SJCRH30 (cell line): ENCODE measurements at regions not wholly inside any gene's neighbourhood (a gene's known extent, or its start where the extent isn't known, plus 50 kb on each side); places are given as distances from the start of the nearest gene placed in this dataset.

Experiments
- DNase-seq, 2 experiments: peaks; one replicate each; pipeline ENCODE4 v3.0.0-alpha.2; 2015 to 2020
- H3K27ac ChIP-seq: fragments of 250-450 bp; sonication (Bioruptor Pico); 2 replicates; pipeline ENCODE4 v1.5.1; 2020; ENCODE audit warnings: mild to moderate bottlenecking, moderate library complexity
- H3K27me3 ChIP-seq: fragments of 250-450 bp; sonication (Bioruptor Pico); 2 replicates; pipeline ENCODE4 v1.5.1; 2020; ENCODE audit warnings: mild to moderate bottlenecking, moderate library complexity
- H3K36me3 ChIP-seq: fragments of 250-450 bp; sonication (Bioruptor Pico); 2 replicates; pipeline ENCODE4 v1.5.1; 2020; ENCODE audit warnings: mild to moderate bottlenecking, moderate library complexity
- H3K4me1 ChIP-seq: fragments of 250-450 bp; sonication (Bioruptor Pico); 2 replicates; pipeline ENCODE4 v1.5.1; 2020; ENCODE audit warnings: mild to moderate bottlenecking, moderate library complexity
- H3K4me3 ChIP-seq: fragments of 250-450 bp; sonication (Bioruptor Pico); 2 replicates; pipeline ENCODE4 v1.5.1; 2020; ENCODE audit warnings: mild to moderate bottlenecking, moderate library complexity
- H3K9me3 ChIP-seq: fragments of 250-450 bp; sonication (Bioruptor Pico); replicated peaks from 2 replicates; pipeline ENCODE4 v1.5.1; 2020; ENCODE audit warnings: mild to moderate bottlenecking, moderate library complexity

DNA sequence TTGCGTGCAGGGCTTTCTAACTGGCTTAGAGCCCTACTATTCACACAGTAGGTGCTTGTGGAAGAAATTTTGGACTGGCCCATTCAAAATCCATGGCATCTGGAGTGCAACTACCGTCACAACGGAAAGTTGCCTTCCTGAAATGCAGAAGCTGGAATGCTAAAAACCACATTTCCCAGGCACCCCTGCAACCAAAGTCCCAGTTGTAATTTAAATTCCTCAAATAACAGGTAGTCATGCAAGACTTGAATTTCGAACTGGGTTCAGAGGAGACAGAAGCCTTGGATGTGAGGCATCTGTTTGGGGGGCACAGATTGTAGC is 186.7 kb downstream of the TOMM20 start:
- Histone ChIP-seq H3K9me3 (no peaks in the 10 kb centered on the region; the same call in 1 of the 2 replicates), H3K4me3 (no peak overlapping the region), H3K4me1 (no peaks in the 10 kb centered on the region), H3K27me3 (no peaks in the 10 kb centered on the region), H3K36me3 (no peaks in the 10 kb centered on the region), H3K27ac (no peak overlapping the region)
- no peak for DNase-seq

DNA sequence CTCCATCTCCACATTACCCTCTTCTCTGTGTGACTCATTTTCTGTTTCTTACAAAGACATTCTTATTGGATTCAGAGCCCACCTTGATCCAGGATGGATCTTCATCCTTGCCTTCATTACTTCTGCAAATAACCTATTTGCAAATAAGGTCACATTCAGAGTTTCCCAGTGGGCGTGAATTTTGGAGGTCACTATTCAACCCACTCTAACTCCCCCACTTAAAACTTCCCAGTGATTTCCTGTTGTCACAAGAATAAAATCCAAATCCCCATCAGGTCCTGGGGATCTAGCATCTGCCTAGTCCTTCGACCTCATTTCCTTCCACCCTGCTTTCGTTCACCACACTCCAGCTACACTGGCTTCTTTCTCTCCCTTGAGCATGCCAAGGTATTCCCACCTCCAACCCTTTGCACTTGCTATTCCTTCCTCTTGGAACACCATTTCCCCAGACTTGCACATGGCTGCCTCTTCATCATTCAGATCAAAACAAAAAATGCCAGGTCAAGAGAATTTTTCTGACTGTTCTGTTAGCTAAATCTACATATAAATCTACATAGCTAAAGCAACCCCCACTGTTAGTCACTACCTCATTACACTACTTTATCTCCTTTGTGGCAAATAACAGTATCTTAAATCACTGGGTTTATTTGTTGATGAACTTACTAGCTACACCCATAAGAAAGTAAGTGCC is 187.2 kb downstream of the TOMM20 start:
- no peaks in the 10 kb centered on the region for H3K4me1 ChIP-seq
- no peaks in the 10 kb centered on the region for H3K27me3 ChIP-seq
- no peaks in the 10 kb centered on the region; the same call in 1 of the 2 replicates for H3K9me3 ChIP-seq
- no peak for DNase-seq
- H3K27ac ChIP-seq, result no peak overlapping the region
- H3K4me3 ChIP-seq, result no peak overlapping the region
- H3K36me3 ChIP-seq, result no peaks in the 10 kb centered on the region

DNA sequence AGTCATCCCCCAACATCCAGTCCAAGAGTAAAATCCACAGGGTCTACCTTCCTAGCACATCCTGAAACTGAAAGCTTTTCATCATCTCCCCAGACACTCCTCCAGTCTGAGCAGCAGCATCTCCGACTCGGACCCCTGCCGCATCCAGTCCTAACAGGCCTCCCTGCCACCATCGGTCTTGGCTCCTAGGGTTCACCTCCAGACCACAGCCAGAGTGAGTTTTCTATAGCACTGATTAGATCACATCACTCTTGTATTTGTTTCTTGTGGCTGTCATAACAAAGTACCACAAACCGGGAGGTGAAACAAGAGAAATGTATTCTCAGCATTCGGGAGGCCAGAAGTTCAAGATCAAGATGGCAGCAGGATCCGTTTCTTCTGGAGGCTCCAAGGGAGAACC is 187.8 kb downstream of the TOMM20 start:
- Histone ChIP-seq H3K4me1 (no peaks in the 10 kb centered on the region), H3K27me3 (no peaks in the 10 kb centered on the region), H3K27ac (no peak overlapping the region), H3K36me3 (no peaks in the 10 kb centered on the region), H3K4me3 (no peak overlapping the region), H3K9me3 (no peaks in the 10 kb centered on the region; the same call in 1 of the 2 replicates)
- no peak for DNase-seq

DNA sequence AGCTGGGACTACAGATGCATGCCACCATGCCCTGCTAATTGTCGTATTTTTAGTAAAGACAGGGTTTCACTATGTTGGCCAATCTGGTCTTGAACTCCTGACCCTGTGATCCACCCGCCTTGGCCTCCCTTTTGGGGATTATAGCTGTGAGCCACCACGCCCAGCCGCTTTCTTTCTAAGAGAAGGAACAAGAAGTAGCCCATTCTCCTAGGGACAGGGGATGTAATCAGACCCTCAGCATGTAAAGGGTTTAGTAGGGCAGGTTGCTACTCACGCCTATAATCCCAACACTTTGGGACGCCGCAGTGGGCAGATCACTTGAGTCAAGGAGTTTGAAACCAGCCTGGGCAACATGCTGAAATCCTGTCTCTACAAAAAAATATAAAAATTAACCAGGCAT is 189.7 kb downstream of the TOMM20 start:
- Histone ChIP-seq H3K4me1 (no peaks in the 10 kb centered on the region), H3K27ac (no peak overlapping the region), H3K27me3 (no peaks in the 10 kb centered on the region), H3K9me3 (no peaks in the 10 kb centered on the region; the same call in 1 of the 2 replicates), H3K36me3 (no peaks in the 10 kb centered on the region), H3K4me3 (no peak overlapping the region)
- no peak for DNase-seq

DNA sequence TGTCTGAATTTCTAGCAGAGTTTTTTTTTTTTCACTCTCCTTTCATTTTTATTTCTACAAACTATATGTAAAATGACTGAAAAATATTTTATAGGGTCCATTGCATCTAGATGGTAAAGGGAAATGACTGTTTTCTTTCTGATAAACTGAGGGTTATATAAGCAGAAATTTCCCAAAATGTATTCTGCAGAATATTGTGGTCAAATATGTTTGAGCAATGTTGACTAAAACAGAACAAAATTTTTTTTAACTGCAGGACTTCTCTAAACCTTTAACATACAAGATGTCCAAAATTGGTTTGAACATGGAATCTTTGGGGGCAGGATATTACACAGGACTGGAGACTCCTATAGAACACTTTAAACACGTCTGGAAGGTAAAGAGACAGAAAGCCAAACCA is 190.5 kb downstream of the TOMM20 start:
- Histone ChIP-seq H3K27ac (no peak overlapping the region), H3K4me1 (no peaks in the 10 kb centered on the region), H3K36me3 (no peaks in the 10 kb centered on the region), H3K9me3 (no peaks in the 10 kb centered on the region; the same call in 1 of the 2 replicates), H3K27me3 (no peaks in the 10 kb centered on the region), H3K4me3 (no peak overlapping the region)
- DNase-seq, result no peak

DNA sequence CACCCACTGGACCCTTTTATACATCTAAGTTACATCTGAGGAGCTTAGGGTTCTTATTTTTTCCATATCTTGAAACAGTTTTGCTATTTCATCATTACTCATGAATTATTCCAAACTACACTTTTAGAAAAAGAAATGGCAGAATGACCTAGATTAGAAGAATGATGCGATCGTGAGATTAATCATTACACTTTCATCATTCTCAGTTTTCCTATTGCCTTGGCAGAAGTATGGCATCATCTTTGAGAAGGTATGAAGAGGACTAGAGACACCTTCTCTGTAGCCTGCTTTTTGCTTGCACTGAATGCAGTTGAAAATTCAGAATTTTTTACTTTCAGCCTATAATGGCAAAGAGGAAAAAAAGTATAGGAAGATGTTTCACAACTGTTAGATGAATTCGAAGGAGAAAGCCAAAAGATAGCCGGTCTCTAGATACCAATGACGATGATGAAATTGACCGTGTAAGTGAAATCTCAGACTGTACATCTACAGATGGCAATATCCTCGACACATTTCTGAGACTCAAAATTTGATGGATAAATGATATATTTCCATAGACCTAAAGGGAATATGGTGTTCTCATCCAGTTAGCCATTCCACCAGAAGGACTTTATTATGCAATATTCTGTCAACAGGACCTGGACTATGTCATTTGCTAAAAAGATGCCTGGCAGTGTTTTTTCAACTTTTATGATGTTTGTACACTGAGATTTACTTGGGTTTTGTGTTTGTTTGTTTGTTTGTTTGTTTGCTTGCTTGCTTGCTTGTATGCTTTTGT is 191.8 kb downstream of the TOMM20 start:
- Histone ChIP-seq H3K27me3 (no peaks in the 10 kb centered on the region), H3K4me1 (no peaks in the 10 kb centered on the region), H3K9me3 (no peaks in the 10 kb centered on the region; the same call in 1 of the 2 replicates), H3K36me3 (no peaks in the 10 kb centered on the region), H3K4me3 (no peak overlapping the region), H3K27ac (no peak overlapping the region)
- DNase-seq, result no peak

DNA sequence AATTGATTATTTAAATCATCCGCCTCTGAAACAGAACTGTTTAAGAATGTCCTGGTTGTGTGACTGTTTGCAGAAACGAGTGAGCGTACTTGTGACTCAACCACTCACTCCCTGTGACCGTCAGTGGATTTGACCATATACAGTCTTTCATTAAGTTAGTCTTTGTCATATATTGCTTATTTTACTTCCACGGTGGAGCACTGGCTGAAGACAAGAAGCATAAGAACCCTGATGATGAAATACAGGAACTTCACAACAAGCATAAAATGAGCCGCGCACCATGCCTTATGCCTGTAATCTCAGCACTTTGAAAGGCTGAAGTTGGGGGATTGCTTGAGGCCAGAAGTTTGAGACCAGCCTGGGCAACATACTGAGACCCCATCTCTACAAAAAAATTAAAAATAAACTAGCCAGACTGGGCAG is 194.0 kb downstream of the TOMM20 start:
- Histone ChIP-seq H3K27ac (no peak overlapping the region), H3K9me3 (no peaks in the 10 kb centered on the region; the same call in 1 of the 2 replicates), H3K27me3 (no peaks in the 10 kb centered on the region), H3K36me3 (no peaks in the 10 kb centered on the region), H3K4me3 (no peak overlapping the region), H3K4me1 (no peaks in the 10 kb centered on the region)
- DNase-seq, result no peak

DNA sequence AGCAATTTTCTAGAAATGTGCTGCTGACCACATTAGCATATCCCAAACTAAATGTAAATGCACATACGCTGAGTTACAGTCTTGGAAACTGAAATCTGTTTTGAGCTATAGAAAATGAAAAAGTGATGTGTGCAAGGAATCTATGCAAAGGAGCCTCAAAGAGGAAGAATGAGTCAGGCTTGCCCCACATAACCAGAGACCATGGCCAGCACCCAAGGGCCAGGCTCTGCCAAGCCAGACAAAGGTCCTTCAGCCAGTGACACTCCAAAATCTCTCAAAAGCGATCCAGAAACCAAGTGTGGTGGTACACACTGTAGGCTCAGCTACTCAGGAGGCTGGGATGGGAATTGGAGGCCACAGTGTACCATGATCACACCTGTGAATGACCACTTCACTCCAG is 195.2 kb downstream of the TOMM20 start:
- no peak overlapping the region for H3K4me3 ChIP-seq
- no peaks in the 10 kb centered on the region for H3K4me1 ChIP-seq
- no peaks in the 10 kb centered on the region for H3K27me3 ChIP-seq
- no peak for DNase-seq
- H3K36me3 ChIP-seq, result no peaks in the 10 kb centered on the region
- no peaks in the 10 kb centered on the region; the same call in 1 of the 2 replicates for H3K9me3 ChIP-seq
- H3K27ac ChIP-seq, result no peak overlapping the region

DNA sequence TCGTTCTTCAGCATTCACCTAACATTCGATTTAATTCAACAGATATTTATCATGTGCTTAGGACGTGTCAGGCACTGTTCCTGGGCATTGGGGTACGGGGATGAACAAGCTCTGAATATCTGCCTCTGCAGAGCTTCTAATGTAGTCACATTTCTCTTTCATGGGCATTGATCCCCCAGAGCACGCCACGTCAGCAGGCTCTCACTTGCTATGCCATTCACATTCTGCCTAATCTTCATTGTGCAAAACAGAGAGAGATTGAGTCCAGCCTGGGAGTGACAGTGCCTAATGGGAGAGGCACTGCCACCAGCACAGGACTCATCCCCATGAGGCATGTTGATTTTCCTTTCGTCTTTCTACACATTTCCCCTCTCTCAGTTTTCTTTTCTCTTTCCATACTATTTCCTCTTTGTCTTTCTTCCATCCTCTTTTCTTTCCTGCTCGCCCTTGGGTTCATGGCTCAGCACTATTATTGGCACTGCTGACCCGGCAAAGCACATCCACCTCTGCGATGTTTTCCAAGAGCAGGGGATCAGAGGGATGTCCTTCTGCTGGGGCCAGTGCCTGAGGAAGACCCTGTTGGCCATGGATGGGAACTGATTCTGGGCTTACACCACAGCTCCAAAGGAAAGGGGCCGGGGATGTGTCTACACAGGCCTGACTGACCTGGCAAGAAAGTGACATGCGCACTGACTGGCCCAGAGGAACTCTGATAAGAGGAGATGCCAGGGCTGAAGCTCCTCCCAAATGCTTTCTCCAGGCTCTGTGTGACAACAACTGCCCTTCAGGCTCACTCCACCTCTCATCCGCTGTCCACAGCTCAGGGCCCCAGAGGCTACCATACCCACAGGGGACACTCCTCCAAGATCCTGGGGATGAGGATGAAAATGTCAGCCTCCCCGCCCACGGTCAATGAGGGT is 195.9 kb downstream of the TOMM20 start:
- Histone ChIP-seq H3K4me3 (no peak overlapping the region), H3K9me3 (no peaks in the 10 kb centered on the region; the same call in 1 of the 2 replicates), H3K27ac (no peak overlapping the region), H3K36me3 (no peaks in the 10 kb centered on the region), H3K27me3 (no peaks in the 10 kb centered on the region), H3K4me1 (no peaks in the 10 kb centered on the region)
- no peak for DNase-seq

DNA sequence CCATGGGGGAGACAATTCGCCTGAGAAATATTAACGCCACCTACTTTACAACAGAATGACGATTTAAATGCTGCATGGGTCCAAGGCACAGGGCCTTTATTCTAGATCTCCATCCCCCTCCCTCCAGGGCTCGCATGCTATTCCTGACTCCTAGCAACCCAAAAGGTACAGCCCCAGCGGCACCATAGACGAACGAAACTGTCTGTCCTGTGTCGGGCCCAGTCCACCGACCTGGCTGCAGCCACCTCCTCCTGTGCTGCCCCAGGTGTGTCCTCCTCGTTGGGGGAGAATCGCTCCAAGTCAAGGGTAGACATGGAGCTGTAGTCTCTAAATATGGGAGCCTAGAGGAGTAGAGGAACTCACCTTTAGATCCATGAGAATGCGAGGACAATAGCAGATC is 196.5 kb downstream of the TOMM20 start:
- no peaks in the 10 kb centered on the region for H3K36me3 ChIP-seq
- no peak overlapping the region for H3K4me3 ChIP-seq
- no peaks in the 10 kb centered on the region for H3K4me1 ChIP-seq
- no peak overlapping the region for H3K27ac ChIP-seq
- H3K9me3 ChIP-seq, result no peaks in the 10 kb centered on the region
- DNase-seq, result no peak
- H3K27me3 ChIP-seq, result no peaks in the 10 kb centered on the region

DNA sequence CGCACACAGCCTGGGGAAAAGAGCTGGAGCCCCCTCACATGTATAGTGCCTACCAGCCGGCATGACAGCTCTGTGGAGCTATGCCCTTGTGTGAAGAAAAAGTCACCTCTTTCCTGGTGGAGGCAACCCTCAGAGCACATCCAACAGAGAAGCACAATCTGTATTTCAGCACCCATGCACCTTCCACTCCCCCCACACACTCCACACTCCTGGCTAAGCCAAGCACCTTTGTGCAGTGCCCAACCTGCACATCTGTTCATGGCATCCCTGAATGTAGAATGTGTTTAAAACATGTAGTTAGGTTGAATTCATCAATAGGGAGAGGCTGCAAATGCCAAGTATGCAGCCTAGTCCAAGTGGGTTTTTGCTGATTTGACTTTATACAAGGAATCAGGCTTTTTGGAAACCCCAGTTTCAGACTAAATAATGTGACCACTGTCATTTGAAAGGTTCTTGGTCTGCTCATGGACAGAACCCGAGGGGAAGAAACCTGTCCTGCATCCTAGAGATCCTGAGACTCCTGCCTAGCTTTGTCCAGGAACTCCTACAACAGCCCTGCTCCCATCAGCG is 197.1 kb downstream of the TOMM20 start:
- Histone ChIP-seq H3K36me3 (no peaks in the 10 kb centered on the region), H3K4me3 (no peak overlapping the region), H3K27me3 (no peaks in the 10 kb centered on the region), H3K4me1 (no peaks in the 10 kb centered on the region), H3K27ac (no peak overlapping the region), H3K9me3 (no peaks in the 10 kb centered on the region)
- no peak for DNase-seq

DNA sequence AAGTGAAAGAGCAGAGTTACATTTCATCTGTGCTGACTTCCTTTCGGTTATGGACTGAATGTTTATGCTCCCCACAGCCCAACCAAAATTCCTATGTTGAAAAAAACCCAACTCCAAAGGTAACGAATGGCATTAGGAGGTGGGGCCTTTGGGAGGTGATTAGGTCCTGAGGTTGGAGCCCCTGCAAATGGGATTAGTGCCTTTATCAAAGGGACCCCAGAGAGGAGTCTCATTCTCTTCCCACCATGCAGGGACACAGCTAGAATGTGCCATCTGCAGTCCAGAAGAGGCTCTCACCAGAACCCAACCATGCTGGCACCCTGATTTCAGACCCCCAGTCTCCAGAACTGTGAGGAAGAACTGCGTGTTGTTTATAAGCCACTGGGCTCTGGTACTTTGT is 199.3 kb downstream of the TOMM20 start:
- DNase-seq, result no peak
- Histone ChIP-seq H3K4me1 (peaks cover 3% of the 10 kb centered on the region; the same call in 1 of the 2 replicates), H3K36me3 (no peaks in the 10 kb centered on the region), H3K27ac (no peak overlapping the region), H3K4me3 (no peak overlapping the region), H3K27me3 (no peaks in the 10 kb centered on the region), H3K9me3 (no peaks in the 10 kb centered on the region)

DNA sequence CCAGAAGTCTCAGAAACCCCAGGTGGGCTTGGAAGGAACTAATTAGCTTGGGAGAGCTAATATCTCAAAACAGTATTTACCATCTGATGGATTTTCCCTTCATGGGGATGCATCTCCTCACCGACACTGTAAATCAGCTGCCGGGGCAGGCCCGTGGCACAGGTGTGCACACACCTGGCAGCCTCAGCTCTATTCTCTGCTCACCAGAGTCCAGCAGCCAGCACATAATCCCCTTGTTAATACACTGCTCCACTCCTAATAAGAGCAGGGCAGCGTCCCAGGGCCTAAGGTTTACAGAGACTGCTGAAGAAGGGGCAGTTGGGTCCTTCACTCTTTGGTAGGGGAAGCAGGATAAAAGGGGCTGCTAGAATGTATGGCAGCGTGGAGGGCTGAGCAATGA is 200.0 kb downstream of the TOMM20 start:
- H3K4me3 ChIP-seq, result no peak overlapping the region
- no peaks in the 10 kb centered on the region for H3K9me3 ChIP-seq
- DNase-seq, result no peak
- H3K27ac ChIP-seq, result no peak overlapping the region
- no peaks in the 10 kb centered on the region for H3K36me3 ChIP-seq
- peaks cover 3% of the 10 kb centered on the region; the same call in 1 of the 2 replicates for H3K4me1 ChIP-seq
- H3K27me3 ChIP-seq, result no peaks in the 10 kb centered on the region

DNA sequence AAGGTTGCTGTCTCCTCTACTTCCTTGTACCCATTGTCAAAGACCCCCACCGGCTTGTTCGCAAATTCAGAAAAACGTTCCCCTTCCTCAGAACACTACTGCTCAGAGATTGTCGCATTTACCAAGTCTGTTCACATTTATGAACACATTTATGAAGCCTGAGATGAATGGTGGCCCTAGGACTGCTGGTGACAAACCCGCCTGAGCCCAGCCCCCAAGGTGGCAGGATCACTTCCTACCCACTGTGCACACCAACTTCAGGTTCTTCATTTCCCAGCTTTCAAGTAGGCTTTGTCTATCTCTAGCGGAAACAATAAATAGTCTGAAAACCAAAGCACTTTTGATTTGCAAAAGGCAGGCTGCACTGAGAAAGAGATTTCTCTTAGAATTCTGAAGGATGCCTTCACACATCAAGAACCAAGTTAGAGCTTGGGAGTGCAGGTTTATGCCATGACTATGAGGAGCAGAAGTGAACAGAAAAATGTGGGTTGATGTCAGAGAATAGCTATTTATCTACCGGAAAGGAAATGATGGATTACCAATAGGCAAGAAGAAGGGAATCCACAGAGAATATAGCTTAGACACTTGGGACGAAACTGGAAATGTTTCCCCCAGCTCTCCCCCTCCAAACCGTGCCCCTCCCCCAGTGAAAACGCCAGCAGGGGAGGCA is 200.5 kb downstream of the TOMM20 start:
- Histone ChIP-seq H3K27ac (no peak overlapping the region), H3K27me3 (no peaks in the 10 kb centered on the region), H3K36me3 (no peaks in the 10 kb centered on the region), H3K4me3 (no peak overlapping the region), H3K4me1 (peaks cover 3% of the 10 kb centered on the region; the same call in 1 of the 2 replicates), H3K9me3 (no peaks in the 10 kb centered on the region)
- no peak for DNase-seq
